SU-DHL-6 (cell line): ENCODE measurements at regions not wholly inside any gene's neighbourhood (a gene's known extent, or its start where the extent isn't known, plus 50 kb on each side); places are given as distances from the start of the nearest gene placed in this dataset.

ENCODE experiments used
- EZH2phosphoT487 ChIP-seq: fragments of 200-600 bp; sonication (generic), shearing (Covaris generic); conservative IDR thresholded peaks from 2 replicates; pipeline ENCODE4 v1.6.1; 2018; ENCODE audit warnings: mild to moderate bottlenecking, antibody characterized with exemption, low read length, moderate library complexity, mixed read lengths
- TF ChIP-seq, protein P1 (sequence below): fragments of 200-600 bp; sonication (generic); IDR thresholded peaks from one replicate; pipeline ENCODE4 v1.5.1; 2017; ENCODE audit warnings: antibody characterized with exemption, mild to moderate bottlenecking, low read length, moderate library complexity; ENCODE audit not compliant: insufficient read depth, poor library complexity, severe bottlenecking

DNA sequence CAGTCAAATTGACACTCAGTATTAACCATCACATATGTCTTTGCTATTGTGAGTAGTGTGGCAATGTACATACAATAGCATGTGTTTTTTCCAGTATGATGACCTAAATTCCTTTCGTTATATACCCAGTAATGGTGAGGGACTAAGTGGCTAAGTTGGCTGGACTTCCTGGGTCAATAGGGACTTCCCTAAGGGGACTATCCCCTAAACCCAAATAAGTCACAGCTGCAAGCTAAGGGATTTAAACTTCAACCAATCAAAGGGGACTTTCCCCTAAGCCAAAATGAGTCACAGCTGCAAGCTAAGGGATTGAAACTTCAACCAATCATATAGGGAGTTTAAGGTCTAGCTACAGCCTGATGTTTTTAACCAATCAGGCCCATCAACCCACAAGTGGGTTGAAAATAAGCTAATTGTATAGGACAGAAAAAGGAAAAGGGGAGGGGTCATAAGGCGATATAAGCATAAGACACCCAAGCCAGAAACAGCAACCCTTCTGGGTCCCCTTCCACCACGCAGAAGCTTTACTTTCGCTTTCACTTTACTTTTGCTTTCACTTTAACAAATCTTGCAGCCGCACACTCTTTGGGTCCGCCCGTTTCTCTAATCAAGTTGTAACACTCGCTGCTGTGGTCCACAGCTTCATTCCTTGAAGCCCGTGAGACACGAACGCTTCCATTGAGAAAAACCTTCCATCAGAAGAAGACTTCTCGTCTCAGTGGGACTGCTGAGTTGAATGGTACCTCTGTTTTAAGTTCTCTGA lies 404.4 kb downstream of the FLRT2 start:
- TF ChIP-seq, protein P1, sequence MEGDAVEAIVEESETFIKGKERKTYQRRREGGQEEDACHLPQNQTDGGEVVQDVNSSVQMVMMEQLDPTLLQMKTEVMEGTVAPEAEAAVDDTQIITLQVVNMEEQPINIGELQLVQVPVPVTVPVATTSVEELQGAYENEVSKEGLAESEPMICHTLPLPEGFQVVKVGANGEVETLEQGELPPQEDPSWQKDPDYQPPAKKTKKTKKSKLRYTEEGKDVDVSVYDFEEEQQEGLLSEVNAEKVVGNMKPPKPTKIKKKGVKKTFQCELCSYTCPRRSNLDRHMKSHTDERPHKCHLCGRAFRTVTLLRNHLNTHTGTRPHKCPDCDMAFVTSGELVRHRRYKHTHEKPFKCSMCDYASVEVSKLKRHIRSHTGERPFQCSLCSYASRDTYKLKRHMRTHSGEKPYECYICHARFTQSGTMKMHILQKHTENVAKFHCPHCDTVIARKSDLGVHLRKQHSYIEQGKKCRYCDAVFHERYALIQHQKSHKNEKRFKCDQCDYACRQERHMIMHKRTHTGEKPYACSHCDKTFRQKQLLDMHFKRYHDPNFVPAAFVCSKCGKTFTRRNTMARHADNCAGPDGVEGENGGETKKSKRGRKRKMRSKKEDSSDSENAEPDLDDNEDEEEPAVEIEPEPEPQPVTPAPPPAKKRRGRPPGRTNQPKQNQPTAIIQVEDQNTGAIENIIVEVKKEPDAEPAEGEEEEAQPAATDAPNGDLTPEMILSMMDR, result no peak
- TF ChIP-seq EZH2phosphoT487, result no peak
